GM12892 (cell line): ENCODE measurements at regions not wholly inside any gene's neighbourhood (a gene's known extent, or its start where the extent isn't known, plus 50 kb on each side); places are given as distances from the start of the nearest gene placed in this dataset.

Experiments
- POLR2A ChIP-seq: IDR thresholded peaks from 2 replicates; pipeline ENCODE4 v1.6.1; 2011; ENCODE audit warnings: low read depth, low read length, control low read depth
- POLR2AphosphoS5 ChIP-seq: IDR thresholded peaks from 2 replicates; pipeline ENCODE4 v1.6.1; 2011; ENCODE audit warnings: low read depth, low read length, control low read depth

- no peak for TF ChIP-seq POLR2AphosphoS5
- no peak for TF ChIP-seq POLR2A
These were observed 243.7 kb upstream of the PDE10A start for GRCh38 chr6:165906736-165907135.
